HG03060 (cell line): ENCODE measurements at regions not wholly inside any gene's neighbourhood (a gene's known extent, or its start where the extent isn't known, plus 50 kb on each side); places are given as distances from the start of the nearest gene placed in this dataset.

ENCODE experiments used
- ATAC-seq: cut with Tn5 transposase; IDR thresholded peaks from one replicate; pipeline ENCODE4 v1.9.1; 2021; ENCODE audit warnings: low read depth, moderate number of reproducible peaks; ENCODE audit not compliant: unreplicated experiment

GRCh38 chr6:92752114-92752513, 667.2 kb downstream of the EPHA7 start:
- no peak for ATAC-seq

DNA sequence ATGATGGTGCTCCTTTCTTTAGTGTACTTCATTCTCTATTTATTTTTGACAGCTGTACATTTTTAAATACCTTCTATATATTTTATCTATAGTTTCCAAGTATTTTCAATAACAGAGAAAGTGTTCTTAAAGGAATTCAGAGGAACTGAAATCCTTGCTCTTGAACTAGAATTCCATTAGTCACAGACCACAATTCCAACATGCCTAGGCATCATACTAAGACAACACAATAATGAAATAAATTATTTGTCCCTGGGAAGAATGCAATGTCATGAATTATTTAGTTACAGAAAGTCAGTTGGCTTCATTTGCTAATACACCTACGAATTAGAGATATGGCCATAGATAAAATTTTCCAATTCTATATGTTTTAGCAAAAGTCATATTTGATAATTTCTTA, 671.2 kb downstream of the EPHA7 start:
- no peak for ATAC-seq

- no peak for ATAC-seq
Measured at GRCh38 chr6:92737983-92738382, 681.4 kb downstream of the EPHA7 start.

DNA sequence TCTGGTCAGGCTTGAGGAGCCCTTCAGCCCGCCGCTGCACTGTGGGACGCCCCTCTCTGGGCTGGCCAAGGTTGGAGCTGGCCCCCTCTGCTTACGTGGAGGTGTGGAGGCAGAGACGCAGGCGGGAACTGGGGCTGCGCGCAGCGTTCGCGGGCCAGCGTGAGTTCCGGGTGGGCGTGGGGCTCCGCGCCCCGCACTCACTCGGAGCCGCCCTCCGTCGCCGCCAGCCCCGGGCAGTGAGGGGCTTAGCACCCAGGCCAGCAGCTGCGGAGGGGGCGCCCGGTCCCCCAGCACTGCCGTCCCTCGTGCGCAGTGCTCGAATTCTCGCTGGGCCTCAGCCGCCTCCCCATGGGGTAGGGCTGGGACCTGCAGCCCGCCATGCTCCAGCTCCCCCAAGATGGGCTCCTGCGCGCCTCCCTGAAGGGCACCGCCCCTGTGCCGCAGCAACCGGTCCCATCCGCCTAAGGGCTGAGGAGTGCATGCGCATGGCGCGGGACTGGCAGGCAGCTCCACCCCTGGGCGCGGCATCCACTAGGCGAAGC, 695.9 kb downstream of the EPHA7 start:
- ATAC-seq, result no peak

DNA sequence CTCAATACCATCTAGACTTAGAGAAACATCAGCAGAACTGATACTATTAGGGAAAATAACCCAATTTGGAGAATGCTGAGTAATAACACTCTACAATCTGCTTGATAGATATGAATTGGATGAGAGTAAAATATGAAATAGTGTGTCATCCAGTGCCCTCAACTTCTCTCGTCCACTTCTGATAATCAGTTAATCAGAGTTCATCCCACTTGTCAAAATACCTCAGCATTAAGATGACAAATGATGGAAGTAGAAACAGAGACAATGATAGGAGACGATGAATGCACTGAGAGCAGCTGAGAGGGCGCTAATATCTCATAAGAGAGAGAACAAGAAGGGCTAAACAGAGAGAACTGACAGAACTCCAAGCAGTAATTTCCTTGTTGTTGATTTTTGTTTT, 699.6 kb downstream of the EPHA7 start:
- no peak for ATAC-seq

- no peak for ATAC-seq
Measured at GRCh38 chr6:92716638-92717037, 702.7 kb downstream of the EPHA7 start.

- no peak for ATAC-seq
Measured at GRCh38 chr6:92715991-92716390, 703.4 kb downstream of the EPHA7 start.

DNA sequence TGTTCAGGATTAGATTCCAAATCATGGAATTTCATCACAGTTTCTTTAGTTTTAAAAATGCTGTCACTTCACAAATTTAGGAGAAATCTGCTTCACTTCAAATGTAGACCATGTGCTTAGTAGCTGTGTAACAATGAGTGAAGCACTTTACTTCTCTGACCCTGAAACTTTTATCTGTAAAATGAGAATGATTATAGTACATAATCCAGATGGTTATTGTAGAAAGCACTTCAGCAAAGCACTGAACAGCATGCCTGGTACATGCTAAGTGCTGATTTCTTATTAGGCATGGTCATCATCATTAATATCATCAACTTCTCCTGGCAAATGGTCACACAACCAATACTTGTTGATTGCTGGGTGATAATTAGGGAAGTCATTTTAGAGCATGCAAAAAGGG, 705.0 kb downstream of the EPHA7 start:
- no peak for ATAC-seq

GRCh38 chr6:92710048-92710447, 709.3 kb downstream of the EPHA7 start:
- ATAC-seq, result peak; percentile 91

- ATAC-seq, result no peak
Measured at GRCh38 chr6:92708945-92709344, 710.4 kb downstream of the EPHA7 start.

- ATAC-seq, result no peak
Measured at GRCh38 chr6:92708270-92708669, 711.1 kb downstream of the EPHA7 start.

- ATAC-seq, result no peak
Measured at GRCh38 chr6:92706976-92707375, 712.4 kb downstream of the EPHA7 start.

DNA sequence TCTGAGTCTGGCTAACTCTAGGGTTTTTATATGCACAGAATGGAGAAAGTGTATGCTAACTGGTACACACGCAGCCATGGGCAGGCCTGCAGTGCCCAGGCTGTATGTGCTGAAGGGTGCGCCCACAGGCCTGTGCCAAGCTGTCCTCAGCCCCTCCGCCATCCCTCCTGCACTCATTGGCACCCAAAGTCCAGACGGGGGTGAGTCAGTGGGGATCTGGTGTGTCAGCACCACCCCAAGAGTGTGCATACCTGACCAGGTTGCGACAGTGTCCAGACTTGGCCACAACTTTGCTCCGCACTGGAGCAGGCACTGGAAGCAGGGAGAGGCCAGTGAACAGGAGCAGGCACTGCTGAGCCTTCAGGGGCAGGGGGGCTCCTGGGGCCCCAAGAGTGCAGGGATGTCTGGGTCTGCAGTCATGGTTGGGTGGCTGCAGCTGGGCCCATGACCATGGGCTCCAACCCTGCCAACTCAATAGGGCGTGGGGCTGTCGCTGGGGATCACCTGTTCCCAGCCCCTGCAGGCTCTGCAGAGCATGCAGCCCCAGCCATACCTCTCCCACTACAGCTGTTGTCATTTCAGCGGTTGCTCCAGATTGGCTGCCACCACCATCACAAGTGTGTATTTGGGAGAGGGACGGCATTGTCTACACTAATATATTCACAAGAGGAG, 717.8 kb downstream of the EPHA7 start:
- no peak for ATAC-seq

GRCh38 chr6:92700411-92700810, 718.9 kb downstream of the EPHA7 start:
- no peak for ATAC-seq

DNA sequence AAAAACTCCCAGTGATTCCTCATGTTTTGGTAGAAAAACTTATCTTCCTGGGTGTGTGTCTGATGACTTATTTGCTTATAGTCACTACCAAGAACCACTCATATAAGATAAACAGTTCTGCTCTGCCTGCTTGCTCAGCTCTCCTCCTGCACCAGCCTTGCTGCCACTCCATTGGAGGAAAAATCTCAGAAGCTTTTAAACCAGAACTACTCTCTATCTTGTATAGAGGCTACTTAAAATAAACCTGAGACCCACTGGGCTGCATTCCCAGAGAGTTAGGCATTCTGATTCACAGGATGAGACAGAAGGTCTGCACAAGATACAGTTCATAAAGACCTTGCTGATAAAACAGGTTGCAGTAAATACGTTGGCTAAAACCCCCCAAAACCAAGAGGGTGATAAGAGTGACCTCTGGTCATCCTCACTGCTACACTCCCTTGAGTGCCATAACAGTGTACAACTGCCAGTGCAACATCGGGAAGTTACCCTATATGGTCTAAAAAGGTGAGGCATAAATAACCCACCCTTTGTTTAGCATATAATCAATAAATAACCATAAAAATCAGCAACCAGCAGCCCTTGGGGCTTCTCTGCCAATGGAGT, 728.3 kb downstream of the EPHA7 start:
- no peak for ATAC-seq

DNA sequence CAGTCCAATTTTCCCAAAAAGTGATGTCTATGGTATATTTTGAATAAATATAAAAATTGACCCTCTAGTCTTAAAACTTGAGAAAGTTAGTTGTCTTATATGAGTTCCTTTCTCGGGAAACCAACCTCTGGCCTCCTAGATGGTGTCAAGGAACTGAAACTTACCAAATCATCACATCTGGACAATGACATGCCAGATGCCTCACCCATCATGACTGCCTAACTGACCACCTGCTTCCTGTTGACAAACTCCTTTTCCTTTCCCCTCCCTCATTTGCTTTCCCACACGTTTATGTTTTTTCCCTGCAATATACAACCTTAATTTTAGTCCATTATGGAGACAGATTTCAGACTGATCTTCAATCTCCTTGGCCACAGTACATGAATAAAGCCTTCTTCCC, 731.0 kb downstream of the EPHA7 start:
- ATAC-seq, result no peak

DNA sequence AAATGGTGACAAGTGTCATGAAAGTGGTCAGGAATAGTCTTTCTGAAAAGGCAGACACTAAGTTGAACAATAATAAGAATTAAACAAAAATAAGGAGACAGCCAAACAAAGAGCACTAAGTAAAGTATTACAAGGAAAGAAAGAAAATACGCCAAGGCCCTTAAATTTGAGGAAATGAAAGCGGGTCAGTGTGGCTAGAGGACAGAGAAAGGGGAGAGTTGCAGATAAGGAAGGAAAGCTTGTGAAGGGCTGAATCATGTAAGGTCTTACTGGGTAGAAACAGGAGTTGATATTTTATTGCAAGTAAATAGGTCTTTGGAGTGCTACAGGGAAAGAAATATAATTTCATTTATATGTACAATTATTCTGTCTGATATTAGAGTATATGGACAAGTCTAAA, 732.1 kb downstream of the EPHA7 start:
- no peak for ATAC-seq

DNA sequence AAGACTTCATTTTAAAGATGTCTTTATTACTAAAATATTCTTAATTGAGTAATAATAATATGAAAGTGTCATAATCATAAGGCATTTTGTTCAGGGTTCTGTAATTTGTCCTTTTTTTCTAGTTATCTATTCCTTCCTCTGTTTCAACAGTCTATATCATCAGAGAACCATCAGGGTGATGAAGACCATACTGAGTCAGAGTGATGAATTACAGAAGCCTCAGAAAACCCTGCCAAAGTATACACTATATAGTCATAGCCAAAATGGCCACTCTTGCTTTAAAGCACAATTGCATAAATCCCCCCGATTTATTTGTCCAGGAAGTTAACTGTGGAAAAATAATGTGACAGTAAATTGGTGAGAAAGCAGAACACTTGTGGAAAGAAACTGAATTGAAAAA, 735.0 kb downstream of the EPHA7 start:
- ATAC-seq, result no peak

GRCh38 chr6:92683748-92684147, 735.6 kb downstream of the EPHA7 start:
- ATAC-seq, result no peak

DNA sequence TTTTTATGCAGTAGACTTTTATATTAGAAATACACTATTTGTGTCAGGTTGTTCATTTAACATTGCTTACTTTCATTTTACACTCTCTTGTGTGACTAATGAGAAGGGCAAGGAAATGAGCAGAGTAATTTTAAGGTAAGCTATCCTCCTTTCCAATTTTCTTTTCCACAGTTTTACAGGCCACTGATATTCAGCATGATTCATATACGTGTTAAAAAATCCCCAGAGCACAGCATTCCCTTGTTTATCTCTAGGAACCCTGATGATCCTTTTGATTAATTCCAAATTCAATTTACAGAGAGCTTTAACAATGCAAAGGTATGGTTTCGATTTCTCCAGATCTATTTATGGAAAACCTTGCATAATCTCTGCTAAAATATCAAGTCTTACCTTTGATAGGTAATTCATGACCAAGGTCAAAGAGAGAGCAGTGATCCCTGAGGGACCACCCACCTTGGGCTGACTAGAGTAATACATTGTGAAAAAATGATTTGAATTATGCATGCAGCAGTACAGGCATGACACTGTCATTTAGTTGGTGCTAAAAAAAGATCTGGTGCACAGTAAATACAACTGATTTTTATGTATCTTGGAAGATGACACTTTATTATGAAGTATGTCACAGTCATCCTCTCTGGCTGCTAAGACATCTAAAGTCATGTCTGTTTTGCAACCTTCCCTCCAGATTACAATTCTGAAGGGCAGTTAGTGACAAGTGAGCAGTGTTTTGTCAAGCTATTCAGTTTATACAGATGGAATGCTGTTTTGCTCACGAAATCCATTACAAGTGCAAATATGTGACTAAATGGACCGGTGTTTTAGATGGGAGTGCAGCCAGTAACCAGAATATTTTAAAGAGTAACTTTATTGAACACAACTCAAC, 736.6 kb downstream of the EPHA7 start:
- no peak for ATAC-seq

- no peak for ATAC-seq
Measured at GRCh38 chr6:92681401-92681800, 738.0 kb downstream of the EPHA7 start.
